NCI-H345 treated with DMSO at 0.1 percent for 48 hours (cell line): ENCODE measurements at regions not wholly inside any gene's neighbourhood (a gene's known extent, or its start where the extent isn't known, plus 50 kb on each side); places are given as distances from the start of the nearest gene placed in this dataset.

Experiments used
- DNase-seq: peaks from one replicate; lab custom pipeline; 2025; ENCODE audit not compliant: unreplicated experiment; lab: John Stamatoyannopoulos, UW

DNA sequence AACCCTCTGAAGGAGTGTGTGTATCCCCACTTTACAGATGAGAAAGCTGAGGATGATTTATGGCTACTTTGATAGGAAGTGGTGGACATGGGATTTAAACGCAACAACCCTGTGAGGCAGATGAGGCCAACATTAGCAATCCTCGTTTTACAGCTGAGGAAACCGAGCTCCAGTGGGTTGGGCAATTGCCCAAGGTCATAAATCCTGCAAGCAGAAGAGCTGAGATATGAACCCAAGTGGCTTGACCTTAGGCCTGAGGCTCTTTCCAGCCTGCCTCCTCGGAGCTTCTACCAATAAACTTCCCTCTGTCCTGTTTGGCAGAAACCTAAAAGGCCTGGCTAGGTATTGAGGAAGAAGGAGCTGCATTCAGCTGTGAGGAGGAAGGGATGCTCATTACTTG is 185.5 kb upstream of the RBPJ start:
- no peak for DNase-seq

- DNase-seq: no peak
Measured at GRCh38 chr4:26136615-26137014, 184.2 kb upstream of the RBPJ start.

DNA sequence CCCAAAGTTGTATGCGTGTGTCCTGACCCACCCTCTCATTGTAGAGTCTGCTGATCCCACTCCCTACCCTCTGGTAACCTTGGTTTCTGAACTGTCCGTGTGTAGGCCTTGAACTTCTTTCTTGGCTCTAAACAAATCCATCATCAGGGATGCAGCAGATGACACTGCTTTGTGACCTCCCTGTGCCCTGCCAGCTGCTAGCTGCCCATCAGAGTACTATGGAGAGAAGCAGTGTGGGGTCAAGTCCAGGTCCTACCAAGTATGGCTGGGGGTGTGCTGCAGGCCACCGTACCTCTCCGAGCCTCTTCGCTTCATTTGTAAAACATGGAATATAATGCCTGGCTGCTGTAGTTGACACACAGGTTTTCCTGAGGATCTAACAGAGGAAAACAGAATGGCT is 183.5 kb upstream of the RBPJ start:
- DNase-seq: no peak

GRCh38 chr4:26139310-26139924 is 181.4 kb upstream of the RBPJ start:
- no peak for DNase-seq

DNA sequence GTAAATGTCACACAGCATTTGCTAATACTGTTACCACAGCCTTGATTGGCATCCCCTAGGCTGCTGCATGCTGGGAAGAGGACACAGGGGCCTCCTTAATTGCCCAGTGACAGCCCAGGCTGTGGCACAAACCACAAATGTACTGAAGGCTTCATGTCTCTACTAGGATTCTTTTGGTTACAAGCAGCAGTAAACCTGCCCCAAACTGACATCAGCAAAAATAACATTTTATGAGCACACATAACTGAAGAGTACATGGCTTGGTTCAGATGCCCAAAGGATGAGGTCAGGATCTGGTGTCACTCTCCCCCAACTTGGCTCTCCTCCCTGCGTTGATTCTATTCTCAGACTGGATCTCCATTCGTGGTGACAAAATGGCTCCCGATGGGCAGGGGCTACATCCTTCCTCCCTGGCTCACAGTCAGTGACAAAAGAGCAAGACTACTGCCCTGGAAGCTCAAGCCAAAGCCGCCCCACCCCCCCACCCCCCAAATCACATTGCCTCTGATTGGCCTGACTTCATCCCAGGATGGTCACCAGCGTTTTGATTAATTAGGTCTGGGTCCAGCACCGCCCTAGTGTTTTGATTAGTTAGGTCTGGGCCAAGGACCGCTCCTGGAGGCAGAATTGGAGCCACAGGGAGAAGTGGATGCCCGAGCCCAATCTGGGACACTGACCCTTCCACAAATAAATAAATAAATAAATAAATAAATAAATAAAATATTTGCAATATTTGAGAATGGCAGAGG is 180.5 kb upstream of the RBPJ start:
- DNase-seq: no peak

GRCh38 chr4:26141051-26141721 is 179.6 kb upstream of the RBPJ start:
- no peak for DNase-seq

DNA sequence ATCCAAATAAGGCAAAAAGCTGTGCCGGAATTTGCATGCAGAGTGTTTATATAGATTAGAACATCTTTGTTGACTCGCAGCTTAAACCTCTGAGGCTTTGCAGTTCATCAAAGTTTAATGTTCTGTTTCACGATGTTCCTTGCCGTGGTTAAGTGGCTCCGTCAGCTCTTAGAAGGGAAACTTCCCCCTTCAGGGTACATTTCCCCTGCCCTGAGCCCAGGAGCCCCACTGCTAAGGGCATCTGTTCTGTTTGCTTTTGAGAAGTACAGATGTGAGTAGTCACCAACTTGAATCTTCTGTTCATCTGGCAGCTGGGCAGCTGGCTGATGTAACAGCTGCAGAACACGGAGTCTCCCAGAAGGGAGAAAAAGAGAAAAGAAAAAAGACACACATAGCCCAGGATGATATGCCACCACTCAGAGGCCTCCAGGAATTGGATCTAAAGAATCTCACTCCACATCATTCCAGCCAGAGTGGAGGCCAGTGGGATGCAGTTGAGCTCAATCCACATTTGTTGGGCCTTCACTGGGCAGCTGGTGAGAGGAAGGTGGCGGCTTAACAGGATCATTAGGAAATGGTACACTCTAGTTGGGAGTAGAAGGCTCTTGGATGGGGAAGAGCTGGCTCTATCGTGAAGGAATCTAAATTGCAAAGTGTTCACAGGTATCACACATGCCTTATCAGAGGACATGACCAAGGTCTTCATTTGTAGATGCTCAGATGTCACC is 178.7 kb upstream of the RBPJ start:
- DNase-seq: no peak

DNA sequence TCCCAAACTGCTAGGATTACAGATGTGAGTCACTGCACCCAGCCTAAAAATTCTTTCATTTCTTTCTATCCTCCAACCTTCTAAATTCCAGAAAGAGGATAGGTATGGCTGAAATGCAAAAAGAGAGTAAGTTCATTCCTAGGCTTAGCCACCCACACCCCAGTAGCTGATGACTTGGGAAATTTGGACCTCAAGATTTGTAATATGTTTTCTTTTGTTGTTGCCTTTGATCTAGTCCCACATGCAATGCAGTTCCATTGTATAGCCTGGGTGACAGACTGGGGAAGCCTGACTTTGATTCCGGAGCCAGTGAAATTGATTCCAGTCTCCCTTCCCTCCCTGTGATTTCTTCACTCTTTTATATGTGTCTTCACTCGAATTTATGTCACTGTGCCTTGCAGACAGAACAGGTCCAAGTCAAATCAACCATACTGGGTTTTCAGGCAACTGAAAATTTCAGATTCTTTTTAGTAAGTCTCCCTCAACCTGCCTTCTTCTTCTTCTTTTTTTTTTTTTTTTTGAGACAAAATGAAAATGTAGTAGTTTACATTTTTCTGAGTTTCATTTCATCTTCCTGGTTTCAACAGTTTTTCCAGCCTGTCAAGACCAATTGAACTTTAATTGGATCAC is 176.2 kb upstream of the RBPJ start:
- DNase-seq: no peak

- no peak for DNase-seq
Measured at GRCh38 chr4:26145212-26145611, 175.6 kb upstream of the RBPJ start.

GRCh38 chr4:26148927-26149326 is 171.9 kb upstream of the RBPJ start:
- DNase-seq: no peak

DNA sequence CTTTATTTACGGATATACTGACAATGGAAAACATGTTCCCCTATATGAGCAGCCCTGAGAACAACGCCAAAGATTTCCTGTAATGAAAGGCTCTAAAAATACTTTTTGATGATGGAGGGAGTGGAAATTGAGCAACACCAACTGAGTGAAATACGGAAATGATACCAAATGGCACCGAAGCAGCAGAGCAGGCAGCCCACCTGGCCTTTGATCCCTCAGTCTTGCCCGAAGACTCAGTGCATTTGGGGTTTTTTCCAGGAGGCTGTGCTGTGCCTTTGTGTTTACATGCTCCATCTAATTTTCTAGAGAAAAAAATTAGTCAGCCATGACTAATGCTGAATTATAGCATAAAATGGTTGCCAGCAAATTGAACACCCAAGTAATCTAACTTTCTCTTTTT is 169.9 kb upstream of the RBPJ start:
- DNase-seq: no peak

GRCh38 chr4:26151615-26152014 is 169.2 kb upstream of the RBPJ start:
- no peak for DNase-seq

DNA sequence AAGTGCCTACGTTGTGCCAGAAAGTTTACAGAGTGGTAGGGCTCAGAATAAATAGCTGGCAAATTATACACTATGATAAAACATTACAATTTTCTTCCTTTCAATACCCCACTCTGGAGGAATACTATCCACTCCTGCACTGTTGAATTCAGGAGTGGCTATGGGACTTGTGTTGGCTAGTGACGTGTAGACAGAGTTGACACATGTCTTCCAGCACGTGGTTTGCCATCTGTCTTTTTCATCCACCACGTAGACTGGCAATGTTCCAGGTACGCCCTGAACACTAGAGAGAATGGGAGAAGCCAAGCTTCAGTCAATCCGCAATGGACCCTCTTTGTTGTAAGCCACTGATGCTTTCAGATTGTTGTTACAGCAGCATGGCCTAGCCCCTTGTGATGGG is 168.8 kb upstream of the RBPJ start:
- peak; percentile 51 for DNase-seq

DNA sequence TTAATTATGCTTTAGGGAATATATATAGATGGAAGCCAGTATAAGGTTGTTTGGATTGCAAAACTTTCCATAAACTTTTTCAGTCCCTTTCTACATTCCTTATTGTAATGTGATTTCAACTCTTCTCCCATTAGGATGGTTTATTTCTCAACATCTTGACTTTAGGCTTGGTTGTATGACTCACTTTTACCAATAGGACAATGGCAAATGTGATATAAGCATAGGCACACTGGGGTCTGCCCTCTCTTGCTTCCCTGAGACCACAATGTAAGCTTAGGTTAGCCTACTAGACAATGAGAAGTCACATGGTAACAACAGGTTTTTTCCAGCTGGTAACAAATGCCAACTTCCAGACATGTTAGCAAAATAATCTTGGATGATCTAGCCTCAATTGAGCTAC is 163.3 kb upstream of the RBPJ start:
- DNase-seq: no peak

DNA sequence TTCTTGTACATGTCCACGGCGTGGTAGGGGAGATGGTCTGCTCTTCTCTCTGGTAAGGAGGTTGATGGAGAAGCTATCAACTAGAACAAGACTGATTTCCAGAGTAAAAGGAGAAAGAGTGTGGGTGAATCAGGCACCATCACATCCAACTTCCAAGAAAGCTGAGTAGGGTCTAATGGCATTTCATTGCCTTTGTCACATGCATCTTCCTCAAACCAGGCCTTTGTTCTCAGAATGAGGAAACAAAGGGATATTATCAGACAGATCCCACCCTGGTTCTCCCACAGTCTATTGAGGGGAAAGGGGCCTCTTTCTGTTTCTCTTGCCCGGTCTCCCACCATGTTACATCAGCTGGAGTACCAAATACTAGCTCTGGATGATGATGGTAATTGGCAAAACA is 160.2 kb upstream of the RBPJ start:
- no peak for DNase-seq

DNA sequence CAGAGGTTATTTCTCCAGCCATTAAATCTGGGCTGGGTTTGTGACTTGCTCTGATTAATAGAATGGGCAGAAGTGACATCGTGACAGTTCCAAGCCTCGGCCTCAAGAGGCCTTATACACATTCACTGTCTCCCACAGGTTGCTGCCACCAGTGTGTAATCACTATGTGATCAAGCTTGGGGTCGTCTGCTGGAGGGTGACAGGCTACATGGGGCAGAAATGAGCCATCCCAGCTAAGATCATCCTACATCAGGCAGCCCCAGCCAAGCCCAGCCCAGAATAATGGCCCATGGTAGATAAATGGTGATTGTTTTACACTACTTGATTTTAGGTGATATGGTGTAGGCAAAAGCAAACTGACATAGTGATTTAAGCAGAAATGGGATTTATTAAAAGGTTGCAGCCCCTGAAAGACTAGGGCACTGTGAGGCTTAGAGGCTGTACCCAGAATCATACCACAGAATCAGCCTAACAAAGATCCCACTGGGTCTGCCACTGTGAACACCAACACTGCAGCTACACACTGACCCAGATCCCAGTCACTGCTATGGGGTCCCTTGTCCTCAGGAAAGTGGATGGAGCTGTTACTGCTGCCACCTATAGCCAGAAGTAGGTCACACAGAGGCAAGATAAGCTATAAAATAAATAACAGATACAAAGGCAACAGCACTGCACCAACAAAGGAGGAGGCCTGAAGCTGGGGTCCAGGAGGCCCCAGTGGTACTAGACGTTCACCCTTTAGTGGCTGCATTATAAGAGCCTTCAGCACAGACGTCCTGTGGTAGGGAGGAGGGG is 159.6 kb upstream of the RBPJ start:
- DNase-seq: no peak

DNA sequence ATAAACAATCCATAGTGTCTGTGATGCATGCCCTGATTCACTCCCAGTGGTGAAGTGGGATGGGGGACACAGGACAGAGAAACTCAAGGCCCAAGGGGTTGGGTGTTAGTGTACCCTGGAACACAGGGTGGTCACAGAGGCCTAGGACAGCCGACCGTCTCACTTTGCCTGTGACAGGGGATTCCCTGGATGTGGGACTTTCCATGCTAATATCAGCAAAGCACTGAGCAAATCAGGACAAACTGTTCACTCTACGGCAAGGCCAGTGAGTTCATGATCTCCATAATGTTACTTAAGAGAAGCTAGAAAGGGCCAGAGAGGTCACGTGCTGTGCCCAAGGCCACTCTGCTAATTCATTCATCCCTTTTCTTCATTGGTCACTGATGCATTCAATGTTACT is 158.7 kb upstream of the RBPJ start:
- DNase-seq: no peak

DNA sequence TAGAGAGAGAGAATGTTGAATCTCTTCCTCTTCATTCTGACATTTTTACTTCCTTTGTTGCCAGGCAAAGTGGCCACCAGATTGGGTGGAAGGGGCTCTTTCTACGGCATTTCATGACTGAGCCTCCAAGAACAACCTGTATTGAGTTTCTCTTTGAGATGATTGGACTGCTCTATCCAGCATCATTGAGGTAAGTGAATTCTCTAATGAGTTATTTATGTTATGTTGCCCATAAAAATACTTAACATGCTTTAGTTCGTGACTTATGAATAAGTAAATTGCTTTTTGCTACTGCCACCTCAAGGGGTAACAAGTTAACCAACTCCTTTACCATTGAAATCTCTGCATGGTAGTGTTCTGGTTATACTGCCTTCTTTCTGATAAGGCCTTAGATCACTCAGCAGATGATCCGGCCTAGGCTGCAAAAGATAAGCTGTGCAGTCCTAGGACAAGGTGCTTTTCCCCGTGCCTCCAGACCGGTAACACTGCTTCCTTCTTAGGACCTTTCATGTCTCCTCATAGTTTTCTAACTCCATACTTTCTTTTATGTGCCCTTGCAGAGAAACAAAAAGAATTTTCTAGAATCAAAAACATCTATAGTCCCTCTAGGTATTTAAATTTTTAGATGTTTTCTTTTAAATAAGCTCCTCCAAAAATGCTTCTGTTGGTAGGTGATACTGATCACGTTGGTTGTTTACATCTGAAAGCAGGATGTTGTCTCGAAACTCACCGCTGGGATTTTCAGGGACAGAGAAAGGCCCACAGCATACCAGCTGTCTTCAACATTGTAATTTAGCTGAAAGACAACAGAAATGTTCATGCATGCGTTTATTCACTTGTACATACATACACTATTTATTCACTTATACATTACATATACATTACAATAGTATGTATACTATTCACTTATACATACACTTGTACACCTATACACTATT is 157.1 kb upstream of the RBPJ start:
- DNase-seq: no peak

DNA sequence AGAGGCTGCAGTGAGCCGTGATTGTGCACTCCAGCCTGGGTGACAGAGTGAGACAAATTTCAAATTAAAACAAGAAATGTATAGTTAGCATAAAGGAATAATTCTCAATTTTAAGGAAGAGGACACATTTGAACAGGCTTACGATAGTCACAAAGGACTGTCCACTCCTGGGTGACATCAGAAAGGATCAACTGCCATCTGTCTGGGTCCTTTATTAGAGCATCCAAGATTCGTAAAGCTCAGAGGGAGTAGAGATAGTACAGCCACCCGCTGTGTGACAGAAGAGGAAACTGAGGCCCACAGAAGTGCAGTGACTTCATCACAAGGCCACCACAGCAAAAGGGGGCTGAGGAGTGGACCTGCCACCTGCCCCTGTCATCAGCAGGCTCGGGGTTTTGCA is 149.3 kb upstream of the RBPJ start:
- no peak for DNase-seq
